ENCODE measurements at regions not wholly inside any gene's neighbourhood (a gene's known extent, or its start where the extent isn't known, plus 50 kb on each side); places are given as distances from the start of the nearest gene placed in this dataset.
"Not testable (repeated sequence)": the region's sequence is repeated elsewhere in the genome, so short reads cannot be mapped to it uniquely, and the experiment has no call there.

GRCh38 chr10:46204482-46205102, 82.2 kb upstream of the ANTXRL start:
- DNase-seq = not testable (repeated sequence)

- not testable (repeated sequence) for DNase-seq
These were observed 76.4 kb upstream of the ANTXRL start for GRCh38 chr10:46210427-46210826.

GRCh38 chr10:46215426-46215825, 71.4 kb upstream of the ANTXRL start:
- no peak for DNase-seq

- no peak for DNase-seq
These were observed 70.7 kb upstream of the ANTXRL start for GRCh38 chr10:46216003-46216634.

- DNase-seq = no peak
These were observed 69.7 kb upstream of the ANTXRL start for GRCh38 chr10:46216836-46217751.

GRCh38 chr10:46217752-46218453, 68.9 kb upstream of the ANTXRL start:
- no peak for DNase-seq

GRCh38 chr10:46218921-46219320, 67.9 kb upstream of the ANTXRL start:
- DNase-seq = no peak

GRCh38 chr10:46219431-46219990, 67.3 kb upstream of the ANTXRL start:
- DNase-seq = not testable (repeated sequence)

- no peak for DNase-seq
These were observed 66.6 kb upstream of the ANTXRL start for GRCh38 chr10:46220187-46220586.

- no peak for DNase-seq
These were observed 65.8 kb upstream of the ANTXRL start for GRCh38 chr10:46220872-46221538.

- DNase-seq = no peak
These were observed 64.3 kb upstream of the ANTXRL start for GRCh38 chr10:46222364-46222935.

- DNase-seq = no peak
These were observed 63.7 kb upstream of the ANTXRL start for GRCh38 chr10:46223064-46223480.

- no peak for DNase-seq
These were observed 63.0 kb upstream of the ANTXRL start for GRCh38 chr10:46223626-46224413.

- no peak for DNase-seq
These were observed 62.4 kb upstream of the ANTXRL start for GRCh38 chr10:46224414-46224682.

- no peak for DNase-seq
These were observed 61.2 kb upstream of the ANTXRL start for GRCh38 chr10:46225597-46225996.

- DNase-seq = no peak
These were observed 60.6 kb upstream of the ANTXRL start for GRCh38 chr10:46226232-46226631.

GRCh38 chr10:46226900-46227558, 59.8 kb upstream of the ANTXRL start:
- no peak for DNase-seq

- no peak for DNase-seq
These were observed 59.2 kb upstream of the ANTXRL start for GRCh38 chr10:46227571-46227935.

GRCh38 chr10:46227936-46228562, 58.7 kb upstream of the ANTXRL start:
- no peak for DNase-seq

- peak; percentile 54 for DNase-seq
These were observed 58.2 kb upstream of the ANTXRL start for GRCh38 chr10:46228563-46229071.

All from CD4-positive, alpha-beta T cell treated with Interleukin-12 subunit alpha and Interleukin-12 subunit beta, for 1 hour (primary cell).